ENCODE measurements at regions not wholly inside any gene's neighbourhood (a gene's known extent, or its start where the extent isn't known, plus 50 kb on each side); places are given as distances from the start of the nearest gene placed in this dataset.

GRCh38 chr13:63120883-63121282, 1705.2 kb upstream of the PCDH20 start:
- peaks cover 5% of the 10 kb centered on the region for H3K9me3 Mint-ChIP-seq
- no peak overlapping the region for H3K27ac Mint-ChIP-seq
- H3K36me3 Mint-ChIP-seq (ENCODE audit: low read depth), result no peaks in the 10 kb centered on the region
- H3K27me3 Mint-ChIP-seq (ENCODE audit: low read depth), result no peaks in the 10 kb centered on the region
- DNase-seq (ENCODE audit: low spot score), result no peak
- no peak overlapping the region for H3K4me3 Mint-ChIP-seq
- H3K4me1 Mint-ChIP-seq (ENCODE audit: low read depth), result no peaks in the 10 kb centered on the region

- H3K4me1 Mint-ChIP-seq (ENCODE audit: low read depth), result no peaks in the 10 kb centered on the region
- H3K27me3 Mint-ChIP-seq (ENCODE audit: low read depth), result no peaks in the 10 kb centered on the region
- no peak overlapping the region for H3K27ac Mint-ChIP-seq
- H3K4me3 Mint-ChIP-seq, result no peak overlapping the region
- H3K36me3 Mint-ChIP-seq (ENCODE audit: low read depth), result no peaks in the 10 kb centered on the region
- peaks cover 16% of the 10 kb centered on the region for H3K9me3 Mint-ChIP-seq
- no peak for DNase-seq (ENCODE audit: low spot score)
Measured at GRCh38 chr13:63117710-63118109, 1702.1 kb upstream of the PCDH20 start.

GRCh38 chr13:63112799-63113395, 1697.2 kb upstream of the PCDH20 start:
- no peaks in the 10 kb centered on the region for H3K27me3 Mint-ChIP-seq (ENCODE audit: low read depth)
- no peaks in the 10 kb centered on the region for H3K36me3 Mint-ChIP-seq (ENCODE audit: low read depth)
- no peak overlapping the region for H3K27ac Mint-ChIP-seq
- H3K9me3 Mint-ChIP-seq, result peaks cover 13% of the 10 kb centered on the region
- no peak for DNase-seq (ENCODE audit: low spot score)
- no peaks in the 10 kb centered on the region for H3K4me1 Mint-ChIP-seq (ENCODE audit: low read depth)
- H3K4me3 Mint-ChIP-seq, result no peak overlapping the region

- H3K4me3 Mint-ChIP-seq, result no peak overlapping the region
- H3K27me3 Mint-ChIP-seq (ENCODE audit: low read depth), result no peaks in the 10 kb centered on the region
- no peaks in the 10 kb centered on the region for H3K4me1 Mint-ChIP-seq (ENCODE audit: low read depth)
- no peaks in the 10 kb centered on the region for H3K36me3 Mint-ChIP-seq (ENCODE audit: low read depth)
- no peak overlapping the region for H3K27ac Mint-ChIP-seq
- DNase-seq (ENCODE audit: low spot score), result no peak
- peaks cover 18% of the 10 kb centered on the region for H3K9me3 Mint-ChIP-seq
Measured at GRCh38 chr13:63110466-63110865, 1694.8 kb upstream of the PCDH20 start.

- DNase-seq (ENCODE audit: low spot score), result no peak
- H3K27ac Mint-ChIP-seq, result no peak overlapping the region
- no peaks in the 10 kb centered on the region for H3K36me3 Mint-ChIP-seq (ENCODE audit: low read depth)
- no peaks in the 10 kb centered on the region for H3K27me3 Mint-ChIP-seq (ENCODE audit: low read depth)
- peaks cover 19% of the 10 kb centered on the region for H3K9me3 Mint-ChIP-seq
- H3K4me3 Mint-ChIP-seq, result no peak overlapping the region
- H3K4me1 Mint-ChIP-seq (ENCODE audit: low read depth), result no peaks in the 10 kb centered on the region
Measured at GRCh38 chr13:63107179-63107943, 1691.7 kb upstream of the PCDH20 start.

- no peak overlapping the region for H3K27ac Mint-ChIP-seq
- H3K4me1 Mint-ChIP-seq (ENCODE audit: low read depth), result no peaks in the 10 kb centered on the region
- no peak overlapping the region for H3K4me3 Mint-ChIP-seq
- no peaks in the 10 kb centered on the region for H3K27me3 Mint-ChIP-seq (ENCODE audit: low read depth)
- peaks cover 18% of the 10 kb centered on the region for H3K9me3 Mint-ChIP-seq
- DNase-seq (ENCODE audit: low spot score), result no peak
- no peaks in the 10 kb centered on the region for H3K36me3 Mint-ChIP-seq (ENCODE audit: low read depth)
Measured at GRCh38 chr13:63094717-63095116, 1679.1 kb upstream of the PCDH20 start.

- H3K4me1 Mint-ChIP-seq (ENCODE audit: low read depth), result no peaks in the 10 kb centered on the region
- H3K9me3 Mint-ChIP-seq, result peaks cover 15% of the 10 kb centered on the region
- no peaks in the 10 kb centered on the region for H3K36me3 Mint-ChIP-seq (ENCODE audit: low read depth)
- H3K4me3 Mint-ChIP-seq, result no peak overlapping the region
- no peak overlapping the region for H3K27ac Mint-ChIP-seq
- no peaks in the 10 kb centered on the region for H3K27me3 Mint-ChIP-seq (ENCODE audit: low read depth)
- no peak for DNase-seq (ENCODE audit: low spot score)
Measured at GRCh38 chr13:63093907-63094469, 1678.3 kb upstream of the PCDH20 start.

GRCh38 chr13:63092456-63092855, 1676.8 kb upstream of the PCDH20 start:
- no peaks in the 10 kb centered on the region for H3K36me3 Mint-ChIP-seq (ENCODE audit: low read depth)
- peaks cover 15% of the 10 kb centered on the region for H3K9me3 Mint-ChIP-seq
- H3K4me1 Mint-ChIP-seq (ENCODE audit: low read depth), result no peaks in the 10 kb centered on the region
- H3K27me3 Mint-ChIP-seq (ENCODE audit: low read depth), result no peaks in the 10 kb centered on the region
- DNase-seq (ENCODE audit: low spot score), result no peak
- H3K4me3 Mint-ChIP-seq, result no peak overlapping the region
- H3K27ac Mint-ChIP-seq, result no peak overlapping the region

- Mint-ChIP-seq H3K27ac (no peak overlapping the region), H3K9me3 (peaks cover 7% of the 10 kb centered on the region), H3K36me3 (ENCODE audit: low read depth) (no peaks in the 10 kb centered on the region), H3K4me1 (ENCODE audit: low read depth) (no peaks in the 10 kb centered on the region), H3K4me3 (no peak overlapping the region), H3K27me3 (ENCODE audit: low read depth) (no peaks in the 10 kb centered on the region)
- DNase-seq (ENCODE audit: low spot score), result no peak
Measured at GRCh38 chr13:63090524-63090923, 1674.9 kb upstream of the PCDH20 start.

- peaks cover 9% of the 10 kb centered on the region for H3K9me3 Mint-ChIP-seq
- no peak overlapping the region for H3K27ac Mint-ChIP-seq
- DNase-seq (ENCODE audit: low spot score), result no peak
- no peaks in the 10 kb centered on the region for H3K36me3 Mint-ChIP-seq (ENCODE audit: low read depth)
- no peaks in the 10 kb centered on the region for H3K4me1 Mint-ChIP-seq (ENCODE audit: low read depth)
- H3K27me3 Mint-ChIP-seq (ENCODE audit: low read depth), result no peaks in the 10 kb centered on the region
- no peak overlapping the region for H3K4me3 Mint-ChIP-seq
Measured at GRCh38 chr13:63088226-63088625, 1672.6 kb upstream of the PCDH20 start.

GRCh38 chr13:63086286-63086685, 1670.6 kb upstream of the PCDH20 start:
- Mint-ChIP-seq H3K27ac (no peak overlapping the region), H3K4me1 (ENCODE audit: low read depth) (no peaks in the 10 kb centered on the region), H3K36me3 (ENCODE audit: low read depth) (no peaks in the 10 kb centered on the region), H3K27me3 (ENCODE audit: low read depth) (no peaks in the 10 kb centered on the region), H3K4me3 (no peak overlapping the region), H3K9me3 (peaks cover 17% of the 10 kb centered on the region)
- no peak for DNase-seq (ENCODE audit: low spot score)

- H3K4me3 Mint-ChIP-seq, result no peak overlapping the region
- H3K27me3 Mint-ChIP-seq (ENCODE audit: low read depth), result no peaks in the 10 kb centered on the region
- H3K27ac Mint-ChIP-seq, result no peak overlapping the region
- no peak for DNase-seq (ENCODE audit: low spot score)
- H3K9me3 Mint-ChIP-seq, result peaks cover 19% of the 10 kb centered on the region
- H3K36me3 Mint-ChIP-seq (ENCODE audit: low read depth), result no peaks in the 10 kb centered on the region
- no peaks in the 10 kb centered on the region for H3K4me1 Mint-ChIP-seq (ENCODE audit: low read depth)
Measured at GRCh38 chr13:63085851-63086250, 1670.2 kb upstream of the PCDH20 start.

GRCh38 chr13:63081400-63082014, 1665.9 kb upstream of the PCDH20 start:
- H3K36me3 Mint-ChIP-seq (ENCODE audit: low read depth), result no peaks in the 10 kb centered on the region
- peaks cover 26% of the 10 kb centered on the region for H3K9me3 Mint-ChIP-seq
- DNase-seq (ENCODE audit: low spot score), result no peak
- no peak overlapping the region for H3K27ac Mint-ChIP-seq
- H3K4me3 Mint-ChIP-seq, result no peak overlapping the region
- H3K4me1 Mint-ChIP-seq (ENCODE audit: low read depth), result no peaks in the 10 kb centered on the region
- H3K27me3 Mint-ChIP-seq (ENCODE audit: low read depth), result no peaks in the 10 kb centered on the region

- Mint-ChIP-seq H3K36me3 (ENCODE audit: low read depth) (no peaks in the 10 kb centered on the region), H3K27ac (no peak overlapping the region), H3K4me3 (no peak overlapping the region)
Measured at GRCh38 chr13:63075126-63075525, 1659.5 kb upstream of the PCDH20 start.

More at GRCh38 chr13:63075126-63075525, 1659.5 kb upstream of the PCDH20 start:
- Mint-ChIP-seq H3K27me3 (ENCODE audit: low read depth) (no peaks in the 10 kb centered on the region), H3K9me3 (peaks cover 14% of the 10 kb centered on the region), H3K4me1 (ENCODE audit: low read depth) (no peaks in the 10 kb centered on the region)
- no peak for DNase-seq (ENCODE audit: low spot score)
